ENCODE measurements at regions not wholly inside any gene's neighbourhood (a gene's known extent, or its start where the extent isn't known, plus 50 kb on each side); places are given as distances from the start of the nearest gene placed in this dataset.

DNA sequence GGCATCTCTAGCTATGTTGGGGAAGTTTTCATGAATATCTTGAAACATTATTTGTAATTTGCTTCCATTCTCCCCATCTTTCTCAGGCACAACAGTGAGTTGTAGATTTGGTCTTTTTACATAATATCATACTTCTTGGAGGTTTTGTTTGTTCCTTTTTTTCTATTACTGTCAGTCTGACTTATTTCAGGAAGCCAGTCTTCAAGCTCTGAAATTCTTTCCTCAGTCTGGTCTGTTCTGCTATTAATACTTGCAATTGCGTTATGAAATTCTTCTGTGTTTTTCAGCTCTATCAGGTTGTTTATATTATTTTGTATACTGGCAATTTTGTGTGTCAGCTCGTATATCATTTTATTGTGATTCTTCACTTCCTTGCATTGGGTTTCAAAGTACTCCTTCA lies 424.6 kb upstream of the PTBP2 start (continued):
- TF ChIP-seq PCBP1 (IDR thresholded peaks at IDR 0.05; ENCODE audit: low read depth, low read length, poor library complexity, severe bottlenecking) (no peak), ARHGAP35 (IDR thresholded peaks at IDR 0.05; ENCODE audit: partially characterized antibody) (no peak), NBN (IDR thresholded peaks at IDR 0.05; ENCODE audit: low read depth) (no peak), FOSL1 (tag; conservative IDR thresholded peaks at IDR 0.05) (no peak), MTA1 (IDR thresholded peaks at IDR 0.05; ENCODE audit: borderline replicate concordance) (no peak)
- TF ChIP-seq, protein P1, sequence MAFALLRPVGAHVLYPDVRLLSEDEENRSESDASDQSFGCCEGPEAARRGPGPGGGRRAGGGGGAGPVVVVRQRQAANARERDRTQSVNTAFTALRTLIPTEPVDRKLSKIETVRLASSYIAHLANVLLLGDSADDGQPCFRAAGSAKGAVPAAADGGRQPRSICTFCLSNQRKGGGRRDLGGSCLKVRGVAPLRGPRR (CRISPR knock-in tag; IDR thresholded peaks at IDR 0.05) = no peak

DNA sequence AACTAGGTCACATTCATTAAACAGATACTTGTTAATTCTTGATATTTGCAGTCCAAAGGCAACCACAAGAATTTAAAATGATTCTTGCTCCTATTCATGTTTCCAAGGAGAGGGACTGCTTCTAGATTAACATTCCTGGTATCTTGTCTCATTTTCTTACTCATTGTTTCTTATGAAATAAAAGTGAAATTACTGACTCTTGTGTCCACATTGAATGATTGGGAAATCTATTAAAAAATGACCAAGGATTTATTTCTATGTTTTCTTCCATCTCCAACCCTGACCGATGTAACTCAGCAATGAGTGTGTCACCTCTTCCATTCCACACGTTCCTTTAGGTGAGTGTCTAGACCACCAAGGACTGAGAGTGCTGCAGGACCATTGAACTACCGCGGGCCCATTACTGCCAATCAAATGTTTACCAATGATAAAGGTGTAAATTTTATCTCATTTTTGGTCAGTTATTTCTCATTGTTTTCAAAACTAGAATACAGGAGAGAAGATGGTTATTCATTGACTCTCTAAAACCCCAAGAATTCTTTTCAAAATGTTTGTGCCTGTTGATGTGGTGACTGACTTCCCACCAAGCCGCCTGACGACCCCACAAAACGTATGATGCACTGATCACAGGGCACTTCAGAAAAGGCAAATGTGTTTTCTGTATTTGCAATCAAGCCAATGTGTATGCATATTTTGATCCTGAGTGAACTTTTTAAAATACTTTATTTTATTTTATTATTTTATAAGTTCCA lies 414.6 kb upstream of the PTBP2 start:
- no peaks in the 10 kb centered on the region; the same call in 1 of the 2 replicates for H3K9me3 ChIP-seq (replicated peaks; ENCODE audit: control insufficient read depth, insufficient read depth, low read depth, low read length)
- no peak overlapping the region for H3K4me2 ChIP-seq (ENCODE audit: insufficient read depth, low read length)
- DNase-seq (ENCODE audit: extremely low read depth in 1 of 4, low spot score in 3 of 4) = no peak
- no peak for FAIRE-seq
- no peaks in the 10 kb centered on the region for H3K4me1 ChIP-seq (replicated peaks in 1 of 2; ENCODE audit: control insufficient read depth in 2 of 2, insufficient read depth in 2 of 2, low read length in 2 of 2)
- H3K27ac ChIP-seq (ENCODE audit: extremely low read depth, low read depth, low read length) = no peak overlapping the region
- H3K27me3 ChIP-seq (ENCODE audit: control insufficient read depth in 2 of 2, insufficient read depth in 2 of 2, low read length in 2 of 2) = no peaks in the 10 kb centered on the region
- no peak for TF ChIP-seq ZNF239 (CRISPR knock-in tag; IDR thresholded peaks at IDR 0.05)
- ATAC-seq = no peak
- intact Hi-C loops (cut with micrococcal nuclease) = no loop called here
- in situ Hi-C loops (cut with MboI) = no loop called here
- ChIA-PET CTCF (ENCODE audit: low intra/inter-chr PET ratio) (no interaction called here), POLR2A (no interaction called here)
- H4K20me1 ChIP-seq (replicated peaks; ENCODE audit: control insufficient read depth, insufficient read depth, low read length) = no peaks in the 10 kb centered on the region
- H3K9ac ChIP-seq (ENCODE audit: insufficient read depth in 1 of 2, low read depth in 2 of 2, low read length in 2 of 2) = no peak overlapping the region
- BruUV-seq (replicated peaks) = no TSS peak
- no peaks in the 10 kb centered on the region for H3K79me2 ChIP-seq (ENCODE audit: control insufficient read depth, insufficient read depth, low read length)
- H2AFZ ChIP-seq (ENCODE audit: low read depth, low read length) = no peak overlapping the region
- no peaks in the 10 kb centered on the region for H3K9me1 ChIP-seq (ENCODE audit: control insufficient read depth, insufficient read depth, low read length)
- no peaks in the 10 kb centered on the region for H3K36me3 ChIP-seq (ENCODE audit: control insufficient read depth, insufficient read depth, low read length)
- no peak overlapping the region for H3K4me3 ChIP-seq
- WGBS (ENCODE audit: insufficient coverage, low coverage, missing lambda C conversion rate) = 0% methylated on average over 7 of the region's 7 CpGs
